ENCODE measurements at regions not wholly inside any gene's neighbourhood (a gene's known extent, or its start where the extent isn't known, plus 50 kb on each side); places are given as distances from the start of the nearest gene placed in this dataset.

DNA sequence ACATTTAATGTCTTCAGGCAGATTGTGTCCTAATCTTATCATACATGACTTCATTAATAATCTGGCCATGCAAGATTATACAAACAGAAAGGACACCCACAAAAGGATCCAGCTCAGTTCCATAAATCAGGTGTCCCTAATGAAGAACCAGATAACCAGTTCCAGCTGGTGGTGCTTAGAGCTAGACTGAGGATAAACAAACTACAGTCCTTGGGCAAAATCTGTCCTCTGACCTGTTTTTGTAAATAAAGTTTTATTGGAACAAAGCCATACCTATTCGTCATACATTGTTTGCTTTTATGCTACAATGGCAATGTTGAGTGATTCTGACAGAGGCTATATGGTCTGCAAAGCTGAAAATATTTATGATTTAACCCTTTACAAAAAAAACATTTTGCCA, 199.5 kb downstream of the MID1IP1 start:
- no peak overlapping the region for H3K4me3 ChIP-seq (ENCODE audit: low read length)
- no peak for TF ChIP-seq ZNF274 (IDR thresholded peaks at IDR 0.05; ENCODE audit: low read depth, low read length)

DNA sequence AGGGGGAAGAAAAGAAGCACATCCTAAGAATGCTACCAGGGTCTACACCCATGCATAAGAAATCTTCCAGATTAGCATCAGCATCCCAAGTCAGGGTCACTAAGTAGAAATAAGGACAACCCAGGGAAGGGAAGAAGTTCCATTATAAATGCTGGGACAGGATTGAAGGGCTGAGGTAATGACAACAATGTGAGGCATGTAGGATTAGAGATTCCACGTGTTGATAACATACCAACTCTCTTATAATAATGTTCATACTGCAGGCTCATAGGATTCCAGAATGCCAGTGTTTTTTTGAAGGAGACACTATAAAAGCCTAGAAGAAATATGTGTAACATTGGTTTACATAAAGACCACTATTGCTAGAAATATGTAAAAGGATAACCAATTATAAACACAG, 201.2 kb downstream of the MID1IP1 start:
- no peak overlapping the region for H3K4me3 ChIP-seq (ENCODE audit: low read length)
- TF ChIP-seq ZNF274 (IDR thresholded peaks at IDR 0.05; ENCODE audit: low read depth, low read length) = no peak

DNA sequence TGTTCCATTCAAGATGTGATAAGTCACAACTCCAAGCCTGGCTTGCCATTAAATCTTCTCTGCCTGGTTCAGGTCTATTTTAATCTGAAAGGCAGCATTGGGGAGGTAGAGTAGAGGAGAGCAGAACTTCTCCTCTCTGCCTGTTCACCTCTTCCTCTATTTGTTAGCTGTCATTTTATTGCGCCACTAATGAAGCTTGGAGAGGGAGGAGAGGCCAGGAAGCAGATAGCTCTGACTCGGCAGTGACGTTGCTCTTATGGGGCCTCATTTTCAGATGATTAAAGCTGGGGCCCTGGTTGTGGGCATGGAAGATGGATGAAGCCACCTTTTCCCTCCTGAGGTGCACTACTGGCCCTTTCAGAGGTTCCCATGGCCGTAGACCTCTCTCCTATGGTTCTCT, 207.3 kb downstream of the MID1IP1 start:
- no peak for TF ChIP-seq ZNF274 (IDR thresholded peaks at IDR 0.05; ENCODE audit: low read depth, low read length)
- H3K4me3 ChIP-seq (ENCODE audit: low read length) = no peak overlapping the region

DNA sequence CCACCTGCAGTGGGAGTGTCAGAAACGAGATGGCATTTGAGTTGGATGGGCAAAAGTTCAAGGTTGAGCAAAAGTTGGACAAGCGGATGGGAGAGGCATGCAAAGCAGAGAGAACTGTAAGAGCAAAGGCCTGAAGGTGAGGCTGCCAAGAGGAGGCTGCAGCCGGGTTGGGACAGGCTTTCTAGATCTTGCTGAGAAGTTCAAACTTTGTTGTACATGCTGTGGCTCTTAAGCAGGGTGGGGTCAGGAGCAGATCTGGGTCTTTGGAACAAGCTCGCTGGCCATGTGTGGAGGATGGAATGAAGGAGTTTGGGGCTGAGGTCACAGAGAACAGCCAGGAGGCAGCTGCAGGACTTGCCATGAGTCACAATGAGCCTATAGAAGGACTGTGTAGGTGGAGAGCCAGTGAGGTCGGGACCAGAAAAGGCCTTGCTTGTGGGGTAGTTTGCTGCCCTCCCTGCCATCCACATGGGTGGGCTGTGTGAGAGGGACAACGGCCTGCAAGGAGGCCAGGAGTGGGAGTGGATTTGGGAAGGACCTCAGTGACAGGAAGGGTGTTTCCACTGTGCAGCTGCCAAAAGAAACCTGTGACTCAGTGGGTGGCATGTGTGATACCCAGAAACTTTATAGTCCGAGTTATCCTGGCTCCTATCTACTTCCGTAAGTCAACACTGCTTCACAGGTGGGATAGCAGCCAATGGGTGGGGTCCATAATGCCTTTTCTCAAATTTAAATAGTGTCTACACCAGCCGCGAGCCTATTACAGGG, 210.4 kb downstream of the MID1IP1 start:
- no peak for TF ChIP-seq ZNF274 (IDR thresholded peaks at IDR 0.05; ENCODE audit: low read depth, low read length)
- H3K4me3 ChIP-seq (ENCODE audit: low read length) = no peak overlapping the region

DNA sequence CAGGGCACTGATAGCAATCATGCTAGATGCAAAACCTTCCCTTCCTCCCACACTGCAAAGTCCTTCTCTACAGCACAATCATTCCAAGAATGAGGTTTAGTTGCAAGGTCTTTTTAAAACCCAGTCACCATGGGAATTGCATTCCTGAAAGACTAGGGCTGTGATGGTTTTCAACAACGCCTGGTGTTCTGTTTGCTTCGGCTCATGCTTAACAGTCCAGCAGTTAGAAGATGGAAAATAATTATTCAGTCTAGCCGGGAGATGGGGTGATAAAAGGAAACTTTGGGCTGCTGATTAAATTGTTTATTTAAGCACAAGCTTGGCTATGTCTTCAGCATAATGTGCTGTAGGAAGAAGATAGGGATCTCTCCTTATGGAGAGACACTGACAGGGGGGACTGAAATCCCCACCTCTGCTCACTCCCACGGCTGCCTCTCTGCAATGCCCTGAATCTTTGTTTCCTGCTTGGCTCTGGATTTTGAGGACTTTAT, 211.4 kb downstream of the MID1IP1 start:
- no peak for TF ChIP-seq ZNF274 (IDR thresholded peaks at IDR 0.05; ENCODE audit: low read depth, low read length)
- H3K4me3 ChIP-seq (ENCODE audit: low read length) = no peak overlapping the region

DNA sequence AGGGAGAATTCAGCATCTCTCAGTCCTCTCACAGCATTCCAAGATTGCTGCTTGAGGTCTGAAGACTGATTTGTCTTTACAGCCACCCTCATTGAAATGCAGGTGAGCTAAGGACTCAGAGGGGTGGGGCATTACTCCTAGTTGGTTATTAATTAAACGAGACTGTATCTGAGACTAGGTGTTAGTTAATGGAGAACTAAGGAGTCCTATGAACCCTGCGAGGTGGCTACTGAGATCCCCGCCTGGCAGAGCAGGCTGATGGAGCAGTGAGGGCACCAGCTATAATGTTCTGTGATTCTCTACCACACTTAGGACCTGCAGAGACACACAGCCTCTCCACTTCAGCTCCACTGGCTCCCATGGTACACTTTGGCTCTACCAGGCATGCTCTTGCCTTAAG, 215.3 kb downstream of the MID1IP1 start:
- no peak for TF ChIP-seq ZNF274 (IDR thresholded peaks at IDR 0.05; ENCODE audit: low read depth, low read length)
- H3K4me3 ChIP-seq (ENCODE audit: low read length) = no peak overlapping the region

DNA sequence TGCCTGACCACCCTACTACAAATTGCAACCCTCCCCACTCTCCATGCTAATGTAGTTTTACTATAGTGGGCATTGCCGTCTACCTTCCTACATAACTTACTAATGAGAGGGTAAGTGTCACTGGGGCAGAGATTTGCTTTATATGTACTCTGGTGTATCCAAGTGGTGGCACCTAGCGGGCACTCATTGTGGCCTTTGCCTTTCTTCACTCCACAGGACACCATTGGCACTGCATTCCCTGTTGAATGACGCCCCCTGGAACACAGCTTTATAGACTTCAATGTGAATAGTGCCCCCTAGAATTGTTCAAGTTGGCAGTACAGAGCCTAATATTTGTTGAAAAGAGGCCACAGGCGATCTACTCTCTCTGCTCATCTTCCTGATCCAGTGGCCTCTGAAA, 215.8 kb downstream of the MID1IP1 start:
- no peak overlapping the region for H3K4me3 ChIP-seq (ENCODE audit: low read length)
- no peak for TF ChIP-seq ZNF274 (IDR thresholded peaks at IDR 0.05; ENCODE audit: low read depth, low read length)

DNA sequence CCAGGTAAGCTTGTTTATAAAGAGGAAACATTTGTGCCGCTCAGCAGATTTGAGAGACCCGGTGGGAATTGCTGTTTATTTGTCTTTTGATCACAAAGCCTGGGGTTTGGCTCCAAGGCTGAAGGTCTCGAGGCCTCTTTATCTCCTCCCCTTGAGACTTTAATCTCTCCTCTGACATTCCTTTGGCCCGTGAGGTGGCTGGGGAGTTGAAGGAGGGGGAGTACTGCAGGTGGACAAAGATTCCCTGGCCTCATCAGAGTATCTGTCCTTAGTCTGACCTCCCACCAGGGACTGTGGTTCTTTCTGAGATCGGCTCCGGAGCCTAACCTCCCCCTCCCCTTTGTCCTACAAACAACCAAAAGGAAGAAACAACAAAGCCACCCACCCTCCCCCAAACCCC, 216.5 kb downstream of the MID1IP1 start:
- TF ChIP-seq ZNF274 (IDR thresholded peaks at IDR 0.05; ENCODE audit: low read depth, low read length) = no peak
- H3K4me3 ChIP-seq (ENCODE audit: low read length) = no peak overlapping the region

DNA sequence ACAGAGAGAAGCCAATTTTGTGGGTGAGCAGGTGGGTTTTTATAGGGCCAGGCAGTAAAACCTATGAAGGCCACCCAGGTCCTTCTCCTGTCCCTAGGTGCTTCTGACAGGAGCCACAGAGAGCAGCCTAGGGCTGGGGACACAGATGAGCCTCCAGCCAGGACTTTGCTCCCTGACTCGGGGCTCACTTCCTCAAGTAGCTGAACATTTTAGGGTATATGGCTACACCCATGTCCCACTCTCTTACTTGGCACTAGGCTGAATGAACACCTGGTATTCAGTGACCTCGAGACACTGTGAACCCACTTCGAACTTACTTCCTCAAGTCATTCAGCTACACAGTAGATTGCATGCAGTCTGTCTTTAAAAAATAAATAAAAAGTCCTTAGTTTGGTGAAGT, 217.3 kb downstream of the MID1IP1 start:
- H3K4me3 ChIP-seq (ENCODE audit: low read length) = no peak overlapping the region
- TF ChIP-seq ZNF274 (IDR thresholded peaks at IDR 0.05; ENCODE audit: low read depth, low read length) = no peak

DNA sequence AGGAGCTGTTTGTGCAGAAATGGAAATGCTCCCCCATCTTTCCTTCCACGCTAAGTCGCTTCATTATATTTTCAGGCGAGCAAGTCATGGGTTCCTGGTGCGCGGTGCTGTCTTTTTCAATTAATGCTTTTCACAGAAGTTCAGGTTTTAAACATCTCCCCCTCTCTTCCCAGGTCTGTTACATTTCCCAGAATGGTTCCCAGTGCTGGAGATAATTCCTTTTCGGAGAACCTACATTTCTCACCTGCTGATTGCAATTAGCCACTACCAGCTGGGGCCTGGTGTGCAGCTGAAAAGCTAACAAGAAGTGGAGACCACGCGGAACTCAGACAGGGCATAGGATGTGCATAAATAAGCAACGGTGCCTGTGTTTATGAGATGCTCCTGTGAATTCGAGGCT, 217.8 kb downstream of the MID1IP1 start:
- no peak for TF ChIP-seq ZNF274 (IDR thresholded peaks at IDR 0.05; ENCODE audit: low read depth, low read length)
- H3K4me3 ChIP-seq (ENCODE audit: low read length) = no peak overlapping the region

DNA sequence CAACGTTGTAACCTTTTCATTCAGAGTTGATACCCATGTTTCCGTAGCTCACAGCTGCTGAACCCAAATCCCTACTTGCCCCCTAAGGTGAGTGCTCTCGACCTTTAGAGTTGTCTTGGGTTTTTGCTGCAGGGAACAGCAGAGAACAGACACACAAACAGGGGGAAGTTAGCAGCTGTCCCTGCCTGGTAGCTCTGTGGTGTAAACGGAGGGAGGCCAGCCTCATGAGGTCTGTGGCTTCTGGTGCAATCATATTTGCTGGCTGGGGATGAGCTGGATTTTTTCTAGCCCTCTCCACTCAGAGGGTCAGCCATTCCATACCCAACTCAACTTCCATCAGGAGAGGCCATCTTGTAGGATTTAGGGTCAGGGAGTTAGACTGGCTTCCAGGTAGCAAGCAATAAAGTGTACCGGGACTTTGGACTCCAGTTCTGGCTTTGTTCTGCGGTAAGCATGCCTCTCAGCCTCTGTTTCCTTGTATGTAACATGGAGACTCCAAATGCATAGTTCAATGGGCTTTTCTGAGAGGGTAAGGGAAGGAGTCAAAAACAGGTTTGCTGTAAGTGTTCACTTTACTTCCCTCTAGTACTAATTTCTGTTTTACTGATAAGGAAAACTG, 218.9 kb downstream of the MID1IP1 start:
- no peak for TF ChIP-seq ZNF274 (IDR thresholded peaks at IDR 0.05; ENCODE audit: low read depth, low read length)
- H3K4me3 ChIP-seq (ENCODE audit: low read length) = no peak overlapping the region

DNA sequence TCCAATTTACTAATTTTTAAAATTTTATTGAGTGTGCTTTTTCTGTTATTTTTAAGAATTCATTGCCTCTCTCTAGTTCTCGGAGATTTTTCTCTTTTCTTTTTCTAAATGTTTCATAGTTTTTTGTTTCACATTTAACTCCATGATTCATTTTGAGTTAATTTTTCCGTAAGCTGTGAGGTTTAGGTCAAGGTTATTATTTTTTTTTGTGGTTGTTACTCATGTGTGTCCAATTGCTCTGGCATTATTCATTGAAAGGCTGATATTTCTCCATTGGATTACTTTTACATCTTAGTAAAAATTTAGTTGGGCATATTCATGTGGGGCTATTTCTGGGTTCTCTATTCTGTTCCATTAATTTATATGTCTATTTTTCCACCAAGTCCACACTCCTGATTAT, 220.8 kb downstream of the MID1IP1 start:
- TF ChIP-seq ZNF274 (IDR thresholded peaks at IDR 0.05; ENCODE audit: low read depth, low read length) = no peak

DNA sequence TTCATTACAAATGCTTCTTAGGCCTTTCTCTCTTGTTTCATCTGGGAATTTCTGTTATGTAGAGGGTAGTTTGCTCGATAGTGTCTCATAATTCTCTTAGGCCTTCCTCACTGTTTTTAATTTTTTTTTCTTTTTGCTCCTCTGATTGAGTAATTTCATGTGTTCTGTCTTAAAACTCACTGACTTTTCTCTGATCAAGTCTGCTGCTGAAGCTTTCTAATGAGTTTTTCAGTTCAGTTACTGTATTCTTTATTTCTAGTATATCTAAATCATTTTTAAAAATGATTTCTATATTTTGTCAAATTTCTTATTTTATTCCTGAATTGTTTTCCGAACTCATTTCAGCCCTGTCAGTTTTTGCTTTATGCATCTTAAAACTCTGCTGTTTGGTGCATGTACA, 228.0 kb downstream of the MID1IP1 start:
- H3K4me3 ChIP-seq (ENCODE audit: low read length) = no peak overlapping the region
- no peak for TF ChIP-seq ZNF274 (IDR thresholded peaks at IDR 0.05; ENCODE audit: low read depth, low read length)

More for the DNA sequence above, 220.8 kb downstream of the MID1IP1 start:
- H3K4me3 ChIP-seq (ENCODE audit: low read length) = no peak overlapping the region

DNA sequence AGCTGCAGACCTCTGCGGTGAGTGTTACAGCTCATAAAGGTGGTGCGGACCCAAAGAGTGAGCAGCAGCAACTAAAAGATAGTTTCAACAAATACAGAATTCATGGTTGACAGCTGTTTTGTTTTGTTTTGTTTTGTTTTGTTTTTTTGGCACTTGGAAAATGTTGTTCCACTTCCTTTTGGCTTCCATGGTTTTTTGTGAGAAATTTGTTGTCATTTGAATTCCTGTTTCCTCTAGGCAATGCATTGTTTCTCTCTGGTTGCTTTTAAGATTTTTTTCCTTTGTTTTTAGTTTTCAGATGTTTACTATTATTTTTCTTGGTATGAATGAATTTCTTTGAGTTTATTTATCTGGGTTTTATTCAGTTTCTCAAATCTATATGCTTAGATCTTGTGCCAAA, 229.4 kb downstream of the MID1IP1 start:
- H3K4me3 ChIP-seq (ENCODE audit: low read length) = no peak overlapping the region
- TF ChIP-seq ZNF274 (IDR thresholded peaks at IDR 0.05; ENCODE audit: low read depth, low read length) = no peak

DNA sequence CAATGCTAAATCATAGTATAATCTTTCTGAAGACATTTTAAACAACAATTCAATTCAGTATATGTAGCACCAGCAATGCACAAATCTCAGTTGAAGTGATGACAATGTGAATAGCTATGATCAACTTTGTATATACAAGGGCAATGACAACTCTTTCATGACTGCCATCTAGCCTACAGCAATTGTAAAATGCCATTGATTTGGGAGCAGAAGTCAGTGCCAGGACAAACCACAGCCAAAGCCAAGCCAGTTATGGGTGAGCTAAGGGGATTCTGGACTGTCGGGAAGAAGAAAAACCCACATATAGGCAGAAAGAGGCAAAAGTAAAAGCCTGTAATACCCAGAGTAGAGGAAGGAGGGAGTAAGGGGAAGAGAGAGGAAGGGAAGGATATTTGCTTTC, 238.6 kb downstream of the MID1IP1 start:
- H3K4me3 ChIP-seq (ENCODE audit: low read length) = no peak overlapping the region
- TF ChIP-seq ZNF274 (IDR thresholded peaks at IDR 0.05; ENCODE audit: low read depth, low read length) = no peak
